Mesodermal cell (in vitro differentiated cells): ENCODE measurements at regions not wholly inside any gene's neighbourhood (a gene's known extent, or its start where the extent isn't known, plus 50 kb on each side); places are given as distances from the start of the nearest gene placed in this dataset.

Experiments used
- H3K27ac ChIP-seq: 2 replicates; pipeline ENCODE4 v1.7.0; 2013; ENCODE audit warnings: mild to moderate bottlenecking, low read depth, low read length, moderate library complexity; ENCODE audit not compliant: severe bottlenecking
- H3K36me3 ChIP-seq: 2 replicates; pipeline ENCODE4 v1.7.1; 2013; ENCODE audit warnings: mild to moderate bottlenecking, low read length, moderate library complexity; ENCODE audit not compliant: control insufficient read depth, insufficient read depth
- H3K4me1 ChIP-seq: one replicate; pipeline ENCODE4 v1.7.1; 2013; ENCODE audit warnings: mild to moderate bottlenecking, low read length; ENCODE audit not compliant: insufficient read depth, control insufficient read depth, poor library complexity, severe bottlenecking
- H3K4me3 ChIP-seq: 2 replicates; pipeline ENCODE4 v1.7.0; 2013; ENCODE audit warnings: low read length, control low read depth, mild to moderate bottlenecking; ENCODE audit not compliant: insufficient read depth, poor library complexity, severe bottlenecking; ENCODE audit errors: extremely low read depth
- H3K9me3 ChIP-seq: 2 replicates; pipeline ENCODE4 v1.7.1; 2013; ENCODE audit warnings: mild to moderate bottlenecking, low read length, moderate library complexity; ENCODE audit not compliant: control insufficient read depth
- WGBS, 2 experiments: methylation state at CpG; one replicate each; pipeline ENCODE4 v1.1.5; 2013; ENCODE audit warnings: missing lambda C conversion rate in 2 of 2; ENCODE audit not compliant: insufficient coverage in 2 of 2; 5-methylcytosine and 5-hydroxymethylcytosine counted together

GRCh38 chr2:117656546-117656945 is 157.9 kb upstream of the DDX18 start:
- Histone ChIP-seq H3K36me3 (no peaks in the 10 kb centered on the region), H3K9me3 (no peaks in the 10 kb centered on the region), H3K4me3 (no peak overlapping the region), H3K4me1 (no peaks in the 10 kb centered on the region), H3K27ac (no peak overlapping the region)
- WGBS, 2 experiments, result 67 to 86% methylated on average over 1 to 2 of the region's 4 CpGs

GRCh38 chr2:117661619-117662018 is 152.9 kb upstream of the DDX18 start:
- H3K36me3 ChIP-seq, result no peaks in the 10 kb centered on the region
- H3K4me1 ChIP-seq, result no peaks in the 10 kb centered on the region
- H3K9me3 ChIP-seq, result no peaks in the 10 kb centered on the region
- H3K27ac ChIP-seq, result no peak overlapping the region
- WGBS, 2 experiments, result 76 to 92% methylated on average over 2 to 4 of the region's 5 CpGs
- H3K4me3 ChIP-seq, result no peak overlapping the region

GRCh38 chr2:117674172-117674571 is 140.3 kb upstream of the DDX18 start:
- Histone ChIP-seq H3K4me1 (no peaks in the 10 kb centered on the region), H3K4me3 (no peak overlapping the region), H3K27ac (no peak overlapping the region), H3K9me3 (peaks cover 12% of the 10 kb centered on the region), H3K36me3 (no peaks in the 10 kb centered on the region)
- WGBS, 2 experiments, result 100% methylated on average over 2 of the region's 4 CpGs; no CpG with 5 or more reads in 1 of the 2 experiments

GRCh38 chr2:117679952-117680351 is 134.5 kb upstream of the DDX18 start:
- Histone ChIP-seq H3K27ac (no peak overlapping the region), H3K36me3 (no peaks in the 10 kb centered on the region), H3K4me3 (no peak overlapping the region), H3K4me1 (no peaks in the 10 kb centered on the region), H3K9me3 (no peaks in the 10 kb centered on the region)
- 86% methylated on average over 1 of the region's 1 CpG; no CpG with 5 or more reads in 1 of the 2 experiments for WGBS, 2 experiments

- 60 to 83% methylated on average over 1 to 2 of the region's 2 CpGs for WGBS, 2 experiments
Observed at GRCh38 chr2:117684919-117685318, 129.6 kb upstream of the DDX18 start.

GRCh38 chr2:117686699-117687098 is 127.8 kb upstream of the DDX18 start:
- Histone ChIP-seq H3K4me3 (no peak overlapping the region), H3K4me1 (no peaks in the 10 kb centered on the region), H3K9me3 (no peaks in the 10 kb centered on the region), H3K27ac (no peak overlapping the region), H3K36me3 (no peaks in the 10 kb centered on the region)
- 100% methylated on average over 1 of the region's 1 CpG for WGBS, 2 experiments

More at GRCh38 chr2:117684919-117685318, 129.6 kb upstream of the DDX18 start:
- H3K4me1 ChIP-seq, result no peaks in the 10 kb centered on the region
- no peaks in the 10 kb centered on the region for H3K9me3 ChIP-seq
- H3K27ac ChIP-seq, result no peak overlapping the region
- no peak overlapping the region for H3K4me3 ChIP-seq
- no peaks in the 10 kb centered on the region for H3K36me3 ChIP-seq

GRCh38 chr2:117691595-117691994 is 122.9 kb upstream of the DDX18 start:
- H3K27ac ChIP-seq, result no peak overlapping the region

GRCh38 chr2:117692001-117692763 is 122.3 kb upstream of the DDX18 start:
- H3K27ac ChIP-seq, result no peak overlapping the region
- H3K4me1 ChIP-seq, result no peaks in the 10 kb centered on the region
- no peak overlapping the region for H3K4me3 ChIP-seq
- 80 to 92% methylated on average over 2 to 4 of the region's 5 CpGs for WGBS, 2 experiments
- H3K36me3 ChIP-seq, result no peaks in the 10 kb centered on the region
- H3K9me3 ChIP-seq, result no peaks in the 10 kb centered on the region

More at GRCh38 chr2:117691595-117691994, 122.9 kb upstream of the DDX18 start:
- Histone ChIP-seq H3K4me1 (no peaks in the 10 kb centered on the region), H3K36me3 (no peaks in the 10 kb centered on the region), H3K9me3 (no peaks in the 10 kb centered on the region), H3K4me3 (no peak overlapping the region)
- WGBS, 2 experiments, result 82 to 92% methylated on average over 1 to 2 of the region's 2 CpGs

- WGBS, 2 experiments, result 92 to 100% methylated on average over 4 of the region's 4 CpGs
- H3K4me1 ChIP-seq, result no peaks in the 10 kb centered on the region
Observed at GRCh38 chr2:117693154-117693553, 121.3 kb upstream of the DDX18 start.

GRCh38 chr2:117693651-117694050 is 120.8 kb upstream of the DDX18 start:
- no peaks in the 10 kb centered on the region for H3K36me3 ChIP-seq
- H3K9me3 ChIP-seq, result no peaks in the 10 kb centered on the region
- H3K4me1 ChIP-seq, result no peaks in the 10 kb centered on the region
- H3K27ac ChIP-seq, result no peak overlapping the region
- no peak overlapping the region for H3K4me3 ChIP-seq
- no CpG with 5 or more reads among the region's 2 CpGs for WGBS, 2 experiments

More at GRCh38 chr2:117693154-117693553, 121.3 kb upstream of the DDX18 start:
- Histone ChIP-seq H3K4me3 (no peak overlapping the region), H3K9me3 (no peaks in the 10 kb centered on the region), H3K36me3 (no peaks in the 10 kb centered on the region), H3K27ac (no peak overlapping the region)

- no peak overlapping the region for H3K27ac ChIP-seq
- 97 to 100% methylated on average over 1 to 3 of the region's 4 CpGs for WGBS, 2 experiments
- H3K9me3 ChIP-seq, result no peaks in the 10 kb centered on the region
- H3K4me1 ChIP-seq, result no peaks in the 10 kb centered on the region
- H3K4me3 ChIP-seq, result no peak overlapping the region
- no peaks in the 10 kb centered on the region for H3K36me3 ChIP-seq
Observed at GRCh38 chr2:117698287-117698686, 116.2 kb upstream of the DDX18 start.
